ENCODE measurements at regions not wholly inside any gene's neighbourhood (a gene's known extent, or its start where the extent isn't known, plus 50 kb on each side); places are given as distances from the start of the nearest gene placed in this dataset.
"Not testable (repeated sequence)": the region's sequence is repeated elsewhere in the genome, so short reads cannot be mapped to it uniquely, and the experiment has no call there.

DNA sequence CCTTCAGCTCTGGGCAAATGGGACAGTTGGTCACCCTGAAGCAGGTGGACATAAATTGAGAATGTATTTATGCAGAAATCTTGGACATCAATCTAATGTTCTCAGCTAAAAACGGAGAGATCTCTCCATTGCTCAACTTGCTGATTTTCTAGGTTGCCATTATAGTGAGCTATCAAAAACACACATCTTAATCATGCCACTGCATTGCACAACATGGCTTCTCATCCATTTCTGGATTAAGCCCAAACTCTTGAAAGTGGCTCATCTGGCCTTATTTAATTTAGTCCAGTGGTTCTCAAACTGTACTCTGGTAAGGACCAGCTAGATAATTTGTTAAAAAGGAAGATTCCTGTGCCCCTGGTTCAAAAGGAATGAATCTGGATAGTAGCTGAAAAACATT, 324.9 kb upstream of the CITED2 start:
- DNase-seq = no peak

DNA sequence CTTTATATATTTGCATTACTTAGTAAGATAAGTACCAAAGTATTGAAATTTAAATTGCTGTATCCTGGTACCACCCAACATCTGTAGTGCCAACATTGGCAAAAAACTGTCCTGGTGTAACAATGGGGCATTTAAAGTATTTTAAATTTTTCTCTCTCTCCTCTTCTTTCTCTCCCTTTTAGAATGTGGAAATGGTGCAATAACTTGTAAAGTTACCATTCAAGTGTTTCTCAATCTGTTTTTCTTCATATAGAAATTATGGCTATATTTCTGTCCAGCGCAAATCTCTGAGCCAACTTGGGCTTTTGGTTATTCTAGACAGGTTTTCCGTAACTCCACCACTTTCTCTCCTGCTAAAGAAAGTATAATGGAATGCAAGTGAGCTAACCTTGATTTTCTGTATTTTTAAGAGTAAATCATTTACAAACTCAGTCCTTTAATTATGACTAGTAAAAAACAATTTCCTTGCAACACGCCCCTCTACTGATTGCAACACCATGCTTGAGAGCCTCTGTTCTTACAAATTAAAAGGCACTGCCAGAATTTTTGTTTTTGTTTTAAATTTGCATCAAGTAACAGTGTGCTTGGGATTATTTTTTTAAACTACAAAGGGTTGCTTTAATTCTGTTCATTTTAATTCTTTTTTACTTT, 324.2 kb upstream of the CITED2 start:
- no peak for DNase-seq

DNA sequence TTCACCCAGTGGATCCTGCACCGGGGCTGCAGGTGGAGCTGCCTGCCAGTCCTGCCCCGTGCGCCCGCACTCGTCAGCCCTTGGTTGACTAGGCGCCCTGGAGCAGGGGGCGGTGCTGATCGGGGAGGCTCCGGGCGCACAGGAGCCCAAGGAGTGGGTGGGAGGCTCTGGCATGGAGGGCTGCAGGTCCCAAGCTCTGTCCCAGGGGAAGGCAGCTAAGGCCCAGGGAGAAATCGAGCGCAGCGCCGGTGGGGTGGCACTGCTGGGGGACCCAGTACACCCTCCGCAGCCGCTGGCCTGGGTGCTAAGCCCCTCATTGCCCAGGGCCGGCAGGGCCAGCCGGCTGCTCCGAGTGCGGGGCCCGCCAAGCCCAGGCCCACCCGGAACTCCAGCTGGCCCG, 323.4 kb upstream of the CITED2 start:
- not testable (repeated sequence) for DNase-seq

DNA sequence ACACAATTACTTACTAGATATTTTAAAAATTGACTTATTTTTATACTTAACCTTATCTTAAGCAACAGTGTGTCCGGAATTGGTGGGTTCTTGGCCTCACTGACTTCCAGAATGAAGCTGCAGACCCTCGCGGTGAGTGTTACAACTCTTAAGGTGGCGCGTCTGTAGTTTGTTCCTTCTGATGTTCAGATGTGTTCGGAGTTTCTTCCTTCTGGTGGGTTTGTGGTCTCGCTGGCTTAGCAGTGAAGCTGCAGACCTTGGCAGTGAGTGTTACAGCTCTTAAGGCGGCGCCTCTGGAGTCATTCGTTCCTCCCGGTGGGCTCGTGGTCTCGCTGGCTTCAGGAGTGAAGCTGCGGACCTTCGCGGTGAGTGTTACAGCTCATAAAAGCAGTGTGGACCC, 322.5 kb upstream of the CITED2 start:
- not testable (repeated sequence) for DNase-seq

DNA sequence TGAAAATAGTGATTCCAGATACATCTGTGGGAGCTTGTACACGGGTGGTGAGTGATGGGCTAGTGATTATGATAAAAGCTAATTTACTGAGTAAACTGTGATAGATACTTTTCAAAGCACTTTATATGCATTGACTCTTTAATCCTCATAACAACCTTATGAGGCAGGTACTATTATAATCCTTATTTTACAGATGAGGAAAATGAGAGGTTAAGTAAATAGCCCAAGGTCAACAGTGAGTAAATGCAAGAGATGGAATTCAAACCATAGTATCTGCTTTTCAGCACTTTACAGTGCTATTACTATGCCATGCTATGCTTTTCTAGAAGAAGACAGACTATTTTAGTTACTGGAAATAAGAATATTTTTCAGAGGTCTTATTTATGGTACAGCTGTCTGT, 320.9 kb upstream of the CITED2 start:
- no peak for DNase-seq

DNA sequence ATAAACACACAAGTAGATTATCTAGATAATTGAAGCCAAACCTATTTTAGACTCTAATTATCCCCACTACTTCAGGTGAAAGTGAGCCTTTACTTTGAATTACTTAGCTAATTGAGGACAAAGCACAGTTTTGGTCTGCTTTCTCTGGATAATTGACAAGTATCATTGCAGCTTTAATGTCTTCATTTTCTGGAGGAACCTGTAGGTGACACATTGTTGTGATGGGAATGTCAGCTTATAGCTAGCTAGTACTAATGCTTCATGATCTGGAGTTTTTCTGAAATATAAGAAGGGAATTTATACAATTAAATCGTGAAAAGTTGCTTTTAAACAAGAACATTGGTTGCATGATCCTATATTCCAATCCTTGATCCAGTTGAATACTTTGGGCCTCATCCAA, 319.3 kb upstream of the CITED2 start:
- no peak for DNase-seq

DNA sequence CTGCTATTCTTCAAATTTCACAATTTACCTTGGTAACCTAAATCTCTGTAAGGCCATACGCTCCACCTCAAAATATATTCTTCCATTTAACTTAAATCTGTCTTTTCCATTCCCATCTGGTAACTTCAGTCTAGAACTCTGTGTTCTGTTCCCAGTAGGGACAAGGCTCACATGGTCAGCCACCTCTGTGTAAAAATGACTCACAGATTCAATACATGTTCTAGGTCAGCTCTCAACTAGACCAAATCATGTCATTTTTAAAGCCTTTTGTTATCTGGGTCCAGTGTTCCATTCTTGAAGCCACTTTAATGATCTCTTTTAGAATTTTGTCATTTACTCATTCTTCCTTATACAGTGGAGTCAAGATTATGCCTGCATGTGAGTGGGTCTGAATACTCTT, 315.6 kb upstream of the CITED2 start:
- no peak for DNase-seq

DNA sequence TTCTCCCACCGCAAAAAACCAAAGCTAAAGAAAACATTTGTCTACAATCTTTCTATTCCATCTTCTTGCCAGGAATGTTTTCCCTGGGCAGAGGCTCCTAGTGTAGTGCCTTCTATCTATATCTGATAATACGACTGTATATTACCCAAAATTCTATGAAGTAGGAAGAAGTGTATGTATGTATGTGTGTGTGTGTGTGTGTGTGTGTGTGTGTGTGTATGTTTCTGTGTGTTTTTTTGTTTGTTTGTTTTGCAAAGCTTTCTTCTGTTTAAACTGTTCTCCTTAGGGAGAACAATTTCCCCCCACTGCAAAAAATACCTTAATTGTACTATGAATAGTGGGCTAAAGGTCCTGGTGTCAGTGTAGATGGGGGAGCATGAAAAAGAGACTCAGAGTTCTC, 312.6 kb upstream of the CITED2 start:
- DNase-seq = no peak

DNA sequence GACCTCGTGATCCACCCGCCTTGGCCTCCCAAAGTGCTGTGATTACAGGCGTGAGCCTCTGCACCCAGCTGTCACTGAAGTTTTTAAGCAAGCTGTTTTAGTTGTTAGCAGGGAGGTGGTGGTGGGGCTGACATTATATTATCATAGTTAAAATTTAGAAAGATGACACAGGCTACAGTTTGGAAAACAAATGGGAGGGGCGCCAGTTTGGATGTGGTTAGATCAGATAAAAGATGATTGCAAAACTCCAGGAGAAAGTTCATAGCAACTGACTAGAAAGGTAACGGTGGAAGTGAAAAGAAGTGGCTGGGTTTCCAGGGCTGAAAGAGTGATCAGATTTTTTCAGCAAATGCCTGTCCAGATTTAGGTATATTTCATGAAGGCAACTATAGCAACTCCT, 311.9 kb upstream of the CITED2 start:
- no peak for DNase-seq

DNA sequence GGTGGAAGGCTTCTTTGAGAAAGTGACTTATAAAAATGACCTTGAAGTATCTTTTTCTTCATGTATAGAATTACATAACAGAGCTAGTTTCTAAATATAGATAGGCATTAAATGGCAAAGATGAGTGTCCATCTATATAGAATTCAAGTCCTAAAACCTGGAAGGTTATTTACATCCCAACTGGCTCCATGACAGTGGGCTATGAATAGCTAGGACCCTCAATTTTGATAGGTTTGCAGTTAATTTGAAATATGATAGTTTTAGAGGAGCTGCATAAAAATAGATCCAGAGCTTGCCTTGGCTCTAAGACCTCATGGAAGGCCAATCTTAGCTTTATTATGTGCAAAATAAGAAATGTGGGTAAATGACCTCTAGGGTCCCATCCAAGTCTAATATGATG, 310.6 kb upstream of the CITED2 start:
- DNase-seq = no peak

DNA sequence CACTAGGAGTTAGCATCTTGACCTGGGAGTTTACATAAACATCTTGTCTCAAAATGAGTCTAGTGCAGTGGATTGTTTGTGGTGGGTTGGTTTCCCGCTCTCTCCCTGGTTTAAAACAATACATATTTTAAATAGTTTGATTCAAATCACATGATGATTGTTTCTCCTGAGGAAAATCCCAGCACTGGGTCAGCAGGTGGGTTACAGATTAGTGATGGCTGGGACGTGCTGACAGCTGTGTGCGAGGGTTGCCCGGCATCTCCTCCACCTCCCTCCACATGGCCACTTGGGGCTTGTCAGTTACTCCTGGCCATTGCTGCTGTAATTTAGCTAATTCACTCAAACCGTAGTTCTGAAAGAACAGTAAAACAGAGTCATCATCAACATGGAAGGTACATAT, 306.4 kb upstream of the CITED2 start:
- DNase-seq = peak; percentile 46

DNA sequence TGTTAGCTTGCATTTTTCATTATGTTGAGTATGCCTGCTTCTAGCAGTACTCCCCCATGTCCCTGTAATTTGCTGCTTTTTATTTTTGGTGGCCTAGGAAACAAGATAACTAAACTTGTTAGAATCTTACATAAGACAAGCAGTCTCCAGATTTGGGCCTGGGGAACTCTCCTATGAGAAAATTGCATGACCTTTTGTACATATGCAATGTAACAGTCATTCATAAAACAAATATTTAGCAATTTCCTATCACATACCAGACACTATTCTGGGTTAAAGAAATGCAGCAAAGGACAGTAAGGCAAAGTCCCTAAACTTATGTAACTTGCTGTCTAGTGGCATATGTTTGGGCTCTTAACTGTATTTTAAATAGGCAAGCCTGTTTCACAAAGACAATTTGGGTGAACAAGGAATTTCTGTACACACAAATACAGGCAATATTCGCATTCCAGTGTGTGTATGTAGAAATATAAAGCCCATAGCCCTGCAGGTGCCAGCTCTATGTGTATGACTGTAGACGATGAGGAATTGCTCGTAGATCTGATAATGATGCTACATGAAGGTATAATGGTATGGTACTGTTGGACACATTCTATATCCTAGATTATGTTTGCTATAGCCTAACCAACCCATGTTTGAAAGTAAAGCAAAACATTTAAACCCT, 305.2 kb upstream of the CITED2 start:
- DNase-seq = no peak

DNA sequence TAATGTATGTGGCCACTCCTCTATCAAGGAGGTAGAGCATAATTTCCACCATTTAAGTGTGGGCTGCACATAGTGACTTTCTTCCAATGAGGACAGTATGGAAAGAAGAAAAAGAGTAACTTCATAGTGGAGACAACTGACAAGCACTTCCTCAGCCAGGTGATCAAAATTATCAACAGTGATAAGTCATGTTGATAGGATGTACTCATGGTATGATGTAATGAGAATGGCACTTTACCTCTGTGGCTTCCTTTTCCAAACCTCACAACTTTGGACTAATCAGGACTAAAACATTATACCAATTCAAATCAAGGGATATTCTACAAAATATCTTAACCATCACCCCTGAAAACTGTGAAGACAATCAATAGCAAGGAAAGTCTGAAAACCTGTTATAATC, 302.3 kb upstream of the CITED2 start:
- no peak for DNase-seq

DNA sequence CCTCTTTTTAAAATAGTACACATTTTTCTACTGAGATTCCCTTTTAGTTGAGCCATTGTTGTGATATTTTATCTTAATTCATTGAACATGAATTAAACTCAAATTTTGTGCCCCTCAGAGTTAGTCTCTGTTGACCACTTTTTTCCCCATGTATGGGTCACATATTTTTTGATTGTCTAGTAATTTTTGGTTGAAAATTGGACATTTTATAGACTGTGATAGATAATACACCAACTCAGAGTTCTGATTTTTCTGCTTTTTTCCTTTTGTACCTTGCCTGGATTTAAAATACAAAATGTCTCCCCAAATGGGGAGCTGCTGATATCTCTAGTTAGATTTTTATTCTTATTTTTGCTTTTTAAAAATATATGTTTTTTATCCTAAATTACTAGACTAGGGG, 291.8 kb upstream of the CITED2 start:
- no peak for DNase-seq

DNA sequence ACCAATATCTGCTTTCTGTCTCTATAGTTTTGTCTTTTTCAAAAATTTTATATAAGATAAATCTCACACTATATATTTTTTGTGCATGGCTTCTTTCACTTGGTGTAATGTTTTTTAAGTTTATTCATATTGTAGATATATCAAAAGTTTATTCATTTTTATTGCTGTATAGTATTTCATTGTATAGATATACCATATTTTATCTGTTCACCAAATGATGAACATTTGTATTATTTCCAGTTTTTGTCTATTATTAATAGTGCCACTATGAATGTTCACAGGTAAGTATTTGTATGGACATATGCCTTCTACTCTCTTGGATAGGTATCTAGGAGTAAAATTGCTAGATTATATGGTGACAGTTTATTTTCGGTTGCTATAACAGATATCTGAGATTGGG, 289.5 kb upstream of the CITED2 start:
- no peak for DNase-seq

DNA sequence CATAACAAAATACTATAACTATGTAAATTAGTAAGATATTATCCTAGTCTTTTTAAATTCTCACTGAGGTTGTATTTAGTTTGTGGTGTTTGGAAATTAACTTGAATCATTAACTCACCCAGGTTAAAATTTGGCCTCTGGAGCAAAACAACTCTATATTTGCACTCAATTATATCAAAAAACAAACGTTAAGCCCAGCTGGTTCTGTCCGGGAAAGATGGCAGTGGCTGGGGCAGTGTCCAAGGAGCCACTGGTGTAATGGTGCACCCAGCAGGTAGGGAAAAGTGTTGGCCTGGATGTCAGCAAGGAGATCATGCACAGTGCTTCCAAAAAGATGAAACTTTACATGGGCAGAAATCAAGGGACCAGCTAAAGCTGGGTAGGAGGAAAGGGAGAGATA, 285.3 kb upstream of the CITED2 start:
- no peak for DNase-seq

DNA sequence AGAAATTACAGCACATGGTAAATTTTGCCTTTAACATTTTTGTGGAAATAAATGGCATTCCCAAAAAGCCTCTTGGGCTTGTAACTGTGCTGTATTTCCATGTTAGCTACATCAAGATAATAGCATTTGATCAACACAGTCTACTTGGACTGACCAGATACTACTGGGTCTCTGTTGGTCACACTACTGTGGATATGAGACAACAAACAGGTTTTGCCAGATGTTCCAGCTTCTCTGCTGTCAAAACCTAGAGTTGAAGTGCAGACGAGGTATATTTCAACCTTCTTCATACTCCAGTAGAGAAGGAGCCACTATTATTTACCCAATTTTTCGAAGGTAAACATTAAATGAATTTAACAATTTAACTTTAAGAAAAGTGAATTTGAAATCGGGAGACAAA, 284.7 kb upstream of the CITED2 start:
- DNase-seq = no peak

DNA sequence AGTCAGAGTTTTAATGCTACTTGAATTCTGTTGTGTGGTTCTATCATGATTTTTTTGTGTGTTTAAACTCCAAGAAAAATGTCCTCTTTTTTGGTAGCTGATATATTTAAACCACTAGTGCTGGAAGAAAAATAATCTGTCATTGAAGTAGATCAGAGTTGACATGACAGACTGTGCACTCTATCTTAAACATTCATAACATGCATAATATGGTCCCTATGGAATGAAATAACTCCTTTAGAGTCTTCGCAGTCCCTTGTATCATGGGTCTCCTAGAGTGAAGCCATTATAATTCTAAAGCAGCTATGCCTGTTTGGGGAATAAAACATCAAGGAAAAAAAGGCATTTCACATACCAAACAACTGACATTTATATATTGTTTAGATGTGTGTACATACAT, 282.7 kb upstream of the CITED2 start:
- no peak for DNase-seq

DNA sequence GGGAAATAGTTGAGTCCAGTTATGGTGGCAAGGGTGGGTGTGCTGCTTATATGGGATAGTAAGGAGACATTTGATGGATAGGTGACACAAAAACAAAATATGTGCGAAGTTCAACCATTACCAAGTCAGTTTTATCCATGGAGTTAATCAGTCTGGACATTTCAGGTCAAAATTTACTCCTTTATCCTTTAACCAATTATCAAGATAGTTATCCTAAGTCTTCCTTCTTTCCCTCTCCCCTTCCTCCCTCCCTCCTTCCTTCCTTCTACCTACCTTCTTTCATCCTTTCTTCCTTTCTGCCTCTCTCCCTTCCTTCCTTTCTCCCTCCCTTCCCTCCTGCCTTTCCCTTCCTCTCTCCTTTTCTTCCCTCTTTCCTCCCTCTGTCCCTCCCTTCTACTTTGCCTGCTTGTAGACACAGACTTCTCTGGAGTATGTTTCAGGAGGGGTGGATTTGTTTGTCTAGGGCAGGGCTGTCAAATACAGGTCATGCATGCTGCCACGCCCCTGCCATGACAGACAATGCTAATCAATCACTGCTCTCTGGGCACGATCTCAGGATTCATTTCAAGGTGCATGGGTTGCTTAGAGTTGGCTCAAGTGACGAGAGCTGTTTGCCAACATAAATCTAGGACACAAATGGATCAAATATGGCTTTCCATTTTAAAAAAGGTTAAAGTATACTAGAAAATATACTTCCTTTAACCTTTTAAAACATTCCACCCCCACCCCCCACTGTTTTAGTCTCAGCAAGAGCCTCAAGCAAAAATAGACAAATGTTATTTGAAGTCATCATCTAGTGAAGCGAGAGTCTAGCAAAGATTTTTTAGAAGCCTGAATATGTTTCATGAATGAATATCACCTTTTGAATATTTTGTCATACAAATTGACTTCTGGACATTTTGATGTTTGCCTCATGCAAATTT, 281.6 kb upstream of the CITED2 start:
- DNase-seq = no peak

DNA sequence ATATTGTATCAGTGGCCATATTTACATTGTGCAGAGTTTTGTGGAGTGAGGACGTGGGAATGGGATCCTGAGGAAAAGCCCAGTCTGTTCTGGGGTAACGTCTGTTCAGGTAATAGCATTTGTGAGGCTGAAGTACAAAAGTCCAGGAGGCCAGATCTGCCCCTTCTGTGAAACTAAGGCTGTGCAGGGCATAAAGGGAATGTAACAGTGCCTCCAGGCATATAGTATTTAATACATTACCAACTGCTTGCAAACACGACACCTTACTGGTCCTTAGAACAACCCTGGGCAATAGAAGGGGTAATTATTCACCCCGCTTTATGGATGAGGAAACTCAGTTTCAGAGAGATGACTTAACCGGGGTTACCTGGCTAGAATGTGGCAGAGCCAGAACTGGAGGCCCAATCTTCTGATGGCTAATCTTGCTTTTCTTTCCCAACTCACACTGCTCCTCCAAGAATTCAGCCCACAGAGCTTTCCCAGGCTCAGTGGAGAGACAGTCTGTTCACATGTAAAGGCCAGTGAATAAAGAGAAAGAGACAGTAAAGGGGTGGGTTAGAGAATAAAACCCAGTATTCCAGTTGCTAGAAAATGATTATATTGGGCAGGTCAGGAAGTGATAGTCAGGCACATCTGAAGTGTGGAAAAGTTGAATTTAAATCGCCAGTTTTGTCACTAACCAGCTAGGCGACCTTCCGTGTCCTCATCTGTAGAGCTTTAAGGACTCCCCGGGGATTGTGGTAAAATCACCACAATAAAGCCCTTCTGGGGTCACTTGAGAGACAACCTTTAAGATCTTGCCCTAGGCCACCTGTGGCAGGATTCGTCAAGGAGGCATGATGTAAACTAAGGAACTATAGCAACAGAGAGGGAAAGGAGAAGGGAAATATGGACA, 280.7 kb upstream of the CITED2 start:
- no peak for DNase-seq

DNA sequence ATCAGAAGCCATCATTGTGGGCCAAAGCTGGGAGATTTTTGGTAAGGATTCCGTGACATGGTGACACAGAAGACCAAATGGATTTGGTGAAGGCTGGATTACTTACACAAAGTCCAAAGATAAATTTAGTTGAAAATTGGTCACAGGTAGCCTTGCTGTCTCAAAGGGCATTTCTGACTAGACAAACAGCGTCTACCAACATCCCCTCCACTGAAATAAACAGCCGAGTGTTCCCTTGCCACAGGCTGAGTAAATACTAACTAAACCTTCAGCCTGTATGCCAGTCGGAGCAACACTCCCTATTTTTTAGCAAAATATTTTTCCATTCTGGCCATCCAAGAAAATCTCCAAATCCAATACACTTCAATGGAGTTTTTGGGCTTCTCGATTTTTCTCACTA, 279.9 kb upstream of the CITED2 start:
- DNase-seq = no peak

DNA sequence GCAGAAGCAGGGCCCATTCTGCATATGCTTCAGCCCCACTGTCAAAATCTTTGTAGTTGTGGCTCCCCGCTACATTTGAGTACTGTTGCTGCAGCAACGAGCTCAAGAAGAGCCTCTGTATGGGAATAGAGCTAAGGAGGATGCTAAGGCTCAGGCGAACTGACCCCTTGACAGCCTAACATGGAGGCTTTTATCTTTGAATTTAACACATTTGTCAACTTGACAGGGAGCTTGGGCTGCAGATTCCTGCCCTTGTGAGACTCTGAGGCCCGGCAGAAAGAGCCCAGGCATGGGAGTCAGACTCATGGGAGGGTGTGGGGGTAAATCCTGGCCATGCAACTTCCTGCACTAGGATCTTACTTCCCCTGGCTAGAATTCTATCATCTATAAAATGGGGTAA, 278.7 kb upstream of the CITED2 start:
- DNase-seq = no peak

Measured in tongue (tissue), 1 donor.